ENCODE measurements at regions not wholly inside any gene's neighbourhood (a gene's known extent, or its start where the extent isn't known, plus 50 kb on each side); places are given as distances from the start of the nearest gene placed in this dataset.
"Not testable (repeated sequence)": the region's sequence is repeated elsewhere in the genome, so short reads cannot be mapped to it uniquely, and the experiment has no call there.

DNA sequence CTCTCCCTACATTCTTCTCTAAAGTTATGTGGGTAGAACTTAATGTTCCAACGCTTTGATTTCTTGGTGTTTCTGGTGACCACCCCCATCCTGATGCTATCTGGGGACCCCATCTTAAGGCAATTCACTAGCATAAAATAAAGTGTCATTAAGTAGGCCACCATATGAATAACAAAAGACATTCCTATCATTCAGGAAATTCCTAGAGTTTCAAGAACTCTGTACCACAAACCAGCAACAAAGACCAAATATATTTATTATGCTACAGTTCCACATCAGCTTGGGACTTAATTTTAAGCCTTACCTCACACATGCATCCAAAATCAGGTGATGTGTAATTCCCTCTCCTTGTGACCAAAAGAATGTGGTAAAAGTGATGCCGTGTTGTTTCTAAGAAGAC, 254.6 kb upstream of the LRRC4C start:
- Histone ChIP-seq H3K4me1 (ENCODE audit: control insufficient read depth, insufficient read depth, low read length) (no peaks in the 10 kb centered on the region), H3K4me3 (ENCODE audit: low read length) (no peak overlapping the region), H3K9me3 (ENCODE audit: control insufficient read depth, low read length) (no peaks in the 10 kb centered on the region), H3K9ac (ENCODE audit: low read length) (no peak overlapping the region), H3K27me3 (replicated peaks; ENCODE audit: control insufficient read depth, insufficient read depth, low read length) (no peaks in the 10 kb centered on the region), H3K36me3 (ENCODE audit: control insufficient read depth, insufficient read depth, low read length, severe bottlenecking) (no peaks in the 10 kb centered on the region)
- DNase-seq (ENCODE audit: low read depth) = no peak

DNA sequence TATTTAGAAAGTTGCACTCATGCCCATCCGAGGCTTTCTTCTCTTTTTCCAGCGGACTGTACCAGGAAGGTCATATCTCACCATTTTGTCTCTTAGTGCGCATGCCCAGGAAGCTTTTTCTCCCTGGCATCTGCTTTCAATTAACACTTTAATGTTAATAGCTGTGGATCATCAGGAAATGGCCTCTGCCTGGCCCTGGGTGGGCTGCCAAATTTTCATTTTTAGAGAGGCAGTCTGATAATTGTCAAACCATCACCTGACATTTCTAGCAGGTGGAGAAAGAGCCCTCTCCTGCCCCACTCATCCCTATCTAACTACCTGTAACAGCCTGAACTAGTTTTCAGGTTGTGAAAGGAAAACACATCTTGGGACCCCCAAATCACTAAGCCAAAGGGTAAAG, 257.4 kb upstream of the LRRC4C start:
- H3K36me3 ChIP-seq (ENCODE audit: control insufficient read depth, insufficient read depth, low read length, severe bottlenecking) = no peaks in the 10 kb centered on the region
- no peaks in the 10 kb centered on the region for H3K9me3 ChIP-seq (ENCODE audit: control insufficient read depth, low read length)
- H3K27me3 ChIP-seq (replicated peaks; ENCODE audit: control insufficient read depth, insufficient read depth, low read length) = no peaks in the 10 kb centered on the region
- H3K4me1 ChIP-seq (ENCODE audit: control insufficient read depth, insufficient read depth, low read length) = no peaks in the 10 kb centered on the region
- no peak for DNase-seq (ENCODE audit: low read depth)
- H3K9ac ChIP-seq (ENCODE audit: low read length) = no peak overlapping the region
- H3K4me3 ChIP-seq (ENCODE audit: low read length) = no peak overlapping the region

DNA sequence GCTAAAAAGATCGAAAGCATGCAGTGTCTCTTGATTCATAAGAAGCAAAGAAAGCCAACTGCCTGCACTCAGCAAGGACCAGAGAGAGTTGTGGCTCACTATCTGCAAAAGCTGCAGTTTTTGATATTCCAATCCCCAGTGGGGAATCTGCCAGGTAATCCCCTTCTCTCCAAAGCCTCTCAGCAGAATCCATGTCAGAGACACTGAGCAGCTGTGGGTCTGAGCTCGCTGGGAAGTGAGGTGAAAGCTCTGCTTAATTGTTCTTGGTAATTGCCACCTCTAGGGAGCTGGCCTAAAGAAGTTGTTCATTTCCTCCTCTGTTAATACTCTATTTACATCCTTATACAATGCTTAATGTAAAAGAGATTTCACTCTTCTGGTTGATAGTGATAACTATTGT, 261.3 kb upstream of the LRRC4C start:
- no peaks in the 10 kb centered on the region for H3K4me1 ChIP-seq (ENCODE audit: control insufficient read depth, insufficient read depth, low read length)

GRCh38 chr11:41728161-41728560, 268.7 kb upstream of the LRRC4C start:
- DNase-seq (ENCODE audit: low read depth); H3K36me3 ChIP-seq (ENCODE audit: control insufficient read depth, insufficient read depth, low read length, severe bottlenecking); H3K4me3 ChIP-seq (ENCODE audit: low read length); H3K9ac ChIP-seq (ENCODE audit: low read length); H3K4me1 ChIP-seq (ENCODE audit: control insufficient read depth, insufficient read depth, low read length); H3K9me3 ChIP-seq (ENCODE audit: control insufficient read depth, low read length); H3K27me3 ChIP-seq (replicated peaks; ENCODE audit: control insufficient read depth, insufficient read depth, low read length): not testable (repeated sequence)

More for the DNA sequence above, 261.3 kb upstream of the LRRC4C start:
- DNase-seq (ENCODE audit: low read depth) = no peak
- H3K27me3 ChIP-seq (replicated peaks; ENCODE audit: control insufficient read depth, insufficient read depth, low read length) = no peaks in the 10 kb centered on the region
- H3K4me3 ChIP-seq (ENCODE audit: low read length) = no peak overlapping the region
- no peaks in the 10 kb centered on the region for H3K9me3 ChIP-seq (ENCODE audit: control insufficient read depth, low read length)
- H3K36me3 ChIP-seq (ENCODE audit: control insufficient read depth, insufficient read depth, low read length, severe bottlenecking) = no peaks in the 10 kb centered on the region
- H3K9ac ChIP-seq (ENCODE audit: low read length) = no peak overlapping the region

DNA sequence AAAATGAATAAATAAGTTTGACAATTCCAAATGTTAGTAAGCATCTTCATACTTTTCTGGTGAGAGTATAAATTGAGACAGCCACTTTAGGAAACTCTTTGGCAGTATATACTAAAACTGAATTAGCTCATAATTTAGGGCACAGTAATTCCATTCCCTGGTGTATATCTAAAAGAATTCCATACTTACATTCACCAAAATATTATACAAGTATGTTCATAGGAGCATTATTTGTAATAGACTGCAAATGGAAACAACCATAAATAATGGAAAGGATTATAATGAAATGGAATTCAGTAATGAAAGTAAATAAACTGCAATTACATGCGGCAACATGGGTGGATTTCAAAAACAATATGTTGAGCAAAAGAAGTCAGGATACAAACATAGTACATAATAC, 315.8 kb upstream of the LRRC4C start:
- H3K9ac ChIP-seq (ENCODE audit: low read length) = no peak overlapping the region
- H3K9me3 ChIP-seq (ENCODE audit: control insufficient read depth, low read length) = peaks cover 3% of the 10 kb centered on the region

DNA sequence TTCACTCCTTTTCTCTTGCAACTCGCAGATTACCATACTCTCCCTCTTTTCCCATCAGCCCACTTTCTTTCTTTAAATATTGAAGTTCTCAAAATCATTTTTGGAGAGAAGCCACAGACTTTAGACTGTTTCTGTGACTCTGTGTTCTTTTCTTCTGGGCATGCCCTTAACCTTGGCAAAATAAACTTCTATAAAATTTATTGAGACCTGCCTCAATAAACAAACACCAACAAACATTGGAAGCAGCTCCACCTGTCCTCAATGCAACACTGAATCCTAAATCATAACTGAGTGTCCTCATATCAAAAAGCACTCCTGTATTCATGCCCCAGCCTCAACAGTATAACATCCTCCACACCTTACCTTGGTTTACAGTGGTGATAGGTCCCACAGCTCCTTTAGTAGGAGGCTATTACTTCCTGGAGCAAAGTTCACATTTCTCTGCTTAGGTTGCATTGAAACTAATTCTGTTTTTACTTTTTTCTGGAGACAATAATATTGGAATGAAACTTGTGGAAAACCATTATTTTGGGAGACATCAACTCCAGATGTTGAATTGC, 320.0 kb upstream of the LRRC4C start:
- no peaks in the 10 kb centered on the region for H3K36me3 ChIP-seq (ENCODE audit: control insufficient read depth, insufficient read depth, low read length, severe bottlenecking)
- no peaks in the 10 kb centered on the region for H3K27me3 ChIP-seq (replicated peaks; ENCODE audit: control insufficient read depth, insufficient read depth, low read length)
- H3K4me3 ChIP-seq (ENCODE audit: low read length) = no peak overlapping the region
- H3K4me1 ChIP-seq (ENCODE audit: control insufficient read depth, insufficient read depth, low read length) = no peaks in the 10 kb centered on the region
- H3K9me3 ChIP-seq (ENCODE audit: control insufficient read depth, low read length) = no peaks in the 10 kb centered on the region
- DNase-seq (ENCODE audit: low read depth) = no peak
- H3K9ac ChIP-seq (ENCODE audit: low read length) = no peak overlapping the region

More for the DNA sequence above, 315.8 kb upstream of the LRRC4C start:
- H3K27me3 ChIP-seq (replicated peaks; ENCODE audit: control insufficient read depth, insufficient read depth, low read length) = no peaks in the 10 kb centered on the region
- no peak overlapping the region for H3K4me3 ChIP-seq (ENCODE audit: low read length)
- no peaks in the 10 kb centered on the region for H3K4me1 ChIP-seq (ENCODE audit: control insufficient read depth, insufficient read depth, low read length)
- no peak for DNase-seq (ENCODE audit: low read depth)
- no peaks in the 10 kb centered on the region for H3K36me3 ChIP-seq (ENCODE audit: control insufficient read depth, insufficient read depth, low read length, severe bottlenecking)

DNA sequence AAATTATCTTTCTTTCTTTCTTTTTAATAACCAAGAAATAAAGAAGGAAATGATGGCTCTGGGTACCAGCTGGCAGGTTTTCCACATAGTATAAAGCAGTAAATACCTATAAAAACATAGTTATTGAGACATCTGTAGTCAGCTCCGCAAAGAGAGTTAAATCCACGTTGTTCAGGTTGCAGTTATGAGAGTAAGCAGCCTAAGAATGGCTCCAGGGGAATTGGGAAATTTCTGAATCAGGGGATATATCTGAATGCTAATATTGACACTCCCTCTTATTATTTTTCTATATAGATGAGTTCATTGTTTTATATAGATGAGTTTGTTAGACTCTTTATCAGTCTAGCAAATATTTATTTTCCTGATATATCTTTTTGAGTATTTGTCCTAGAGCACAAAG, 322.0 kb upstream of the LRRC4C start:
- no peaks in the 10 kb centered on the region for H3K4me1 ChIP-seq (ENCODE audit: control insufficient read depth, insufficient read depth, low read length)
- no peaks in the 10 kb centered on the region for H3K27me3 ChIP-seq (replicated peaks; ENCODE audit: control insufficient read depth, insufficient read depth, low read length)
- no peak overlapping the region for H3K4me3 ChIP-seq (ENCODE audit: low read length)
- no peaks in the 10 kb centered on the region for H3K36me3 ChIP-seq (ENCODE audit: control insufficient read depth, insufficient read depth, low read length, severe bottlenecking)
- DNase-seq (ENCODE audit: low read depth) = no peak
- no peak overlapping the region for H3K9ac ChIP-seq (ENCODE audit: low read length)
- no peaks in the 10 kb centered on the region for H3K9me3 ChIP-seq (ENCODE audit: control insufficient read depth, low read length)

GRCh38 chr11:41784513-41785335, 325.3 kb upstream of the LRRC4C start:
- no peaks in the 10 kb centered on the region for H3K9me3 ChIP-seq (ENCODE audit: control insufficient read depth, low read length)
- no peak overlapping the region for H3K9ac ChIP-seq (ENCODE audit: low read length)
- no peaks in the 10 kb centered on the region for H3K36me3 ChIP-seq (ENCODE audit: control insufficient read depth, insufficient read depth, low read length, severe bottlenecking)
- H3K4me1 ChIP-seq (ENCODE audit: control insufficient read depth, insufficient read depth, low read length) = no peaks in the 10 kb centered on the region
- no peaks in the 10 kb centered on the region for H3K27me3 ChIP-seq (replicated peaks; ENCODE audit: control insufficient read depth, insufficient read depth, low read length)
- DNase-seq (ENCODE audit: low read depth) = no peak
- no peak overlapping the region for H3K4me3 ChIP-seq (ENCODE audit: low read length)

DNA sequence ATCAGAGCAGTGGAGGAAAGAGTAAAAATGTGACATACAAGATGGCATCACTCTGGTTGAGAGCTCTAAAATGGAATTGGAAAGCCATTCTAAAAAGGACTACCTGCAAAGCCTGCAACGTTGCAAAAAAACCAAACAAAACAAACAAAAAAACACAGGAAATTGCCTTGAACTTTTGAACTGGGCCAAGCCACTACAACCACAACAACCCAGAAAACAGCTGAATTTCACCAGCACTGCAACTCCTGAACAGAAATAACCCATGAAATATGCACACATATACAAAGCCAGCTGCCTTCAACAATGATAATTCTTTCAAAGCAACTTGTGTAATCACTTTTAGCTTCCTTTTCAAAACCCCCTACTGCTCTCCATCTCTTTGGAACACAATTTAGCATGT, 326.6 kb upstream of the LRRC4C start:
- Histone ChIP-seq H3K4me3 (ENCODE audit: low read length) (no peak overlapping the region), H3K9me3 (ENCODE audit: control insufficient read depth, low read length) (no peaks in the 10 kb centered on the region), H3K9ac (ENCODE audit: low read length) (no peak overlapping the region), H3K4me1 (ENCODE audit: control insufficient read depth, insufficient read depth, low read length) (no peaks in the 10 kb centered on the region), H3K27me3 (replicated peaks; ENCODE audit: control insufficient read depth, insufficient read depth, low read length) (no peaks in the 10 kb centered on the region), H3K36me3 (ENCODE audit: control insufficient read depth, insufficient read depth, low read length, severe bottlenecking) (no peaks in the 10 kb centered on the region)
- DNase-seq (ENCODE audit: low read depth) = no peak

- no peaks in the 10 kb centered on the region for H3K9me3 ChIP-seq (ENCODE audit: control insufficient read depth, low read length)
- no peaks in the 10 kb centered on the region for H3K27me3 ChIP-seq (replicated peaks; ENCODE audit: control insufficient read depth, insufficient read depth, low read length)
- DNase-seq (ENCODE audit: low read depth) = no peak
- no peaks in the 10 kb centered on the region for H3K4me1 ChIP-seq (ENCODE audit: control insufficient read depth, insufficient read depth, low read length)
- no peaks in the 10 kb centered on the region for H3K36me3 ChIP-seq (ENCODE audit: control insufficient read depth, insufficient read depth, low read length, severe bottlenecking)
- no peak overlapping the region for H3K4me3 ChIP-seq (ENCODE audit: low read length)
- no peak overlapping the region for H3K9ac ChIP-seq (ENCODE audit: low read length)
Observed at GRCh38 chr11:41788177-41788576, 328.7 kb upstream of the LRRC4C start.

- no peak for DNase-seq (ENCODE audit: low read depth)
- no peak overlapping the region for H3K4me3 ChIP-seq (ENCODE audit: low read length)
- H3K9me3 ChIP-seq (ENCODE audit: control insufficient read depth, low read length) = no peaks in the 10 kb centered on the region
- no peaks in the 10 kb centered on the region for H3K27me3 ChIP-seq (replicated peaks; ENCODE audit: control insufficient read depth, insufficient read depth, low read length)
- no peaks in the 10 kb centered on the region for H3K36me3 ChIP-seq (ENCODE audit: control insufficient read depth, insufficient read depth, low read length, severe bottlenecking)
- H3K4me1 ChIP-seq (ENCODE audit: control insufficient read depth, insufficient read depth, low read length) = no peaks in the 10 kb centered on the region
- no peak overlapping the region for H3K9ac ChIP-seq (ENCODE audit: low read length)
Observed at GRCh38 chr11:41789376-41789775, 329.9 kb upstream of the LRRC4C start.

DNA sequence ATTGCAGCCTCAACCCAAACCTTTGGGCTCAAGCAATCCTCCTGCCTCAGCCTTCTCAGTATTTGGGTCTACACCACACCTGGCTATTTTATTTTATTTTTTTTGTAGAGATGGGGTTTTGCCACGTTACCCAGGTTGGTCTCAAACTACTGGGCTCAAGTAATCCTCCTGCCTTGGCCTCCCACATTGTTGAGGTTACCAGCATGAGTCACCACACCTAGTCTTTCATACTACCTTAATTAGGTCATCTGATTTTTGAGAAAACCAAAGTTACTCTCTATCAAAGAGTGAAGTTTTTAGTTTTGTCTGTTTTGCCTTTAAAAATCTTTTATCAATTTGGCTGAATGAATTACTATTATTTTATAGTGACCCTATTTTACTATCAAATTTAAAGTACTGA, 335.6 kb upstream of the LRRC4C start:
- DNase-seq (ENCODE audit: low read depth) = no peak
- H3K4me3 ChIP-seq (ENCODE audit: low read length) = no peak overlapping the region
- no peaks in the 10 kb centered on the region for H3K9me3 ChIP-seq (ENCODE audit: control insufficient read depth, low read length)
- H3K4me1 ChIP-seq (ENCODE audit: control insufficient read depth, insufficient read depth, low read length) = no peaks in the 10 kb centered on the region
- H3K36me3 ChIP-seq (ENCODE audit: control insufficient read depth, insufficient read depth, low read length, severe bottlenecking) = no peaks in the 10 kb centered on the region
- no peak overlapping the region for H3K9ac ChIP-seq (ENCODE audit: low read length)
- no peaks in the 10 kb centered on the region for H3K27me3 ChIP-seq (replicated peaks; ENCODE audit: control insufficient read depth, insufficient read depth, low read length)
